Stromal cell of bone marrow (primary cell): ENCODE measurements at regions not wholly inside any gene's neighbourhood (a gene's known extent, or its start where the extent isn't known, plus 50 kb on each side); places are given as distances from the start of the nearest gene placed in this dataset.

Experiments
- DNase-seq: peaks from one replicate; pipeline ENCODE4 v3.0.0-alpha.2; 2012; ENCODE audit warnings: low read depth

DNA sequence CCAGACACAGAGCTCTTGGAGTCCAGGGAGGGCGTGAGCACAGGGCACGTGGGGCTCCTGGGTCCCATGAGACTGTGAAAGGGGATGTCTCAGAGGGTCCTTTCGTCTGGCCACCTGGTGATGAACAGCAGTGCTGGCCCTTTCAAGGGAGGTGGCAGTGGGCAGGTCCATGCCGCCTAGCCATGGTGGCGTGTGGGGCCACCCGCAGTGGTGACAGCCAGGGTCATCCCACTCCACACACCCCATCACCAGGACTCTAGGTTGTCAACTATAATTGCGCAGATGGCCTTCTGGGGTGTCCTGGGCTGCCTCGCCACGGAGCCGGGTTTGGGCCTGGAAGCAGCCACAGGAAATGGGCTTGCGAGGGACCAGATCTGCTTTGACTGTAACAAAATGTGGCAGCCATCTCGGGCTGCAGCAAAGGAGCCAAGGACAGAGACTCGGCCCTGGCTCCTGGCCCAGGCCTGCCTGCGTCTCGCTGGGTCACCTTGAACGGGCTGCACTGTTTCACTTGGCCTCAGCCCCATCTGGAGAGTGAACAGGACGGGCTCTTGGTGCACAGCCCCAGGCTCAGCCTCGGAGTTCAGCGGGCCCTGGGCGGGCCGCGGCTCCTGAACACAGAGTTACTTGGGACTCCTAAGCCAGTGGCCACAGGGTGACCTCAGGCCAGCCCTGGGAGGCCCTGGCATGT, 1350.5 kb downstream of the BRD1 start:
- no peak for DNase-seq

DNA sequence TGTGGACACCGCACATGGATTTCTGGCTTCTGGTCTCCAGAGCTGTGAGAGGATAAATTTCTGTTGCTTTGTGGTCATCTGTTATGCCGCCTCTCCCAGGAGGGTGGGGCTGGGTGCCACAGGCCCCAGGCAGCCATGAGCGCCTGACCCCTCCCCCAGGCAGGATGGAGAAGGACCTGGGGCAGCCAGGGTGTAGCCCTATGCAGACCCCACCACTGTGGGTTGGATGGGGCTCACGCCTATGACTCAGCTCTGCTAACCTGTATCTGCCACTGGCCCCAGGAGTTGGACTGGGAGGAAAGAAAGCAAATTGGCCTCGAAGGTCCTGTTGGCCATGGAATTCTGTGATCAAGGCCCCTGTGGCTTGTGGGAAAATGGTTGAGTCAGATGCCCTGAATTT, 1351.1 kb downstream of the BRD1 start:
- DNase-seq: no peak

DNA sequence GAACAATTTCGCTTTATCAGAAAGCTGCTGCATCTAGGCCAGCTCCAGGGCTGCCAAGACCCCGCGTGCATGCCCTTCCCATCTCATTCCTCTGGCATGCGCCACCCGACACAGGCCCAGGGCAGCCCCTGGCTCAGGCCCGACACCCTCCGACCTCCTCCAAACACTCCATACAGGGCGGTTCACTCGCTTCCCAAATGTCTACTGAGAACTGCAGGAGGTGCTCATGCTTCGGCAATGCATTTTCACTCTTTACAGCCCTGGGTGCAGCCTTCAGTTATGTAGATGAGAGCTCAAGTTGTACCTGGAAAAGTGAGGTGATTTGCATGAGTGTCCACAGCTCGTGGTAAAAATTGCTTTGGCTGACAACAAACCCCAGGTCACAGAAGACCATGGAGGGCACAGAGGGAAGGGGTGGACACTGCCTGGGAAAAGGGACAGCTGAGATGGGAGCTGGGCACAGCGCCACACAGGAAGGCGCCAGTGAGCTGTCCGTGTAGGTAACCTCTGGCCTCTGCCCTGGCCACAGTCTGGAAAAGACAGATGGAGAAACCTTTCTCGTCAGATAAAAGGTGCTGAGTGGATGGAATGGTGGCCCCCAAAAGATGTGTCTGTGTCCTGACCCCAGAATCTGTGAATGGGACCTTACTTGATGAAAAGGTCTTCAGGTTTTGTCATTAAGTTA, 1351.9 kb downstream of the BRD1 start:
- no peak for DNase-seq

- no peak for DNase-seq
Measured at GRCh38 chr22:48474881-48475280, 1352.8 kb downstream of the BRD1 start.

- DNase-seq: no peak
Measured at GRCh38 chr22:48473202-48473601, 1354.5 kb downstream of the BRD1 start.

DNA sequence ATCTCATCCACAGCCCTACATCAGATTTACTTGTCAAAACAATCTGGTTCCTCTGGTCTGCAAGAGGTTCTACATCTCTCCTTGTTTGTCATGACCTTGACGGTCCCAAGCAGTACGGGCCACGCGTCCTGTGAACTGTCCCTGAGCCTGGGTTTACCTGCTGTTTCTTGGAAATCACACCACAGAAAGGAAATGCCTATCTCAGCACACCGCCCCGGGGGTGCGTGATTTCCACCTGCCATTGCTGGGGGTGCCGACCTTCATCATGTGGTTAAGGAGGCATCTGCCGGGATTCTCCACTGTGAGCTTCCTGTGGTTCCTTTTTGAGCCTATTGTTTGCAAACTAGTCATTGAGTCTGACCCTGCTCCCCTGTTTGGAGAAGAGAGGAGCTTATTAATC, 1363.4 kb downstream of the BRD1 start:
- no peak for DNase-seq

DNA sequence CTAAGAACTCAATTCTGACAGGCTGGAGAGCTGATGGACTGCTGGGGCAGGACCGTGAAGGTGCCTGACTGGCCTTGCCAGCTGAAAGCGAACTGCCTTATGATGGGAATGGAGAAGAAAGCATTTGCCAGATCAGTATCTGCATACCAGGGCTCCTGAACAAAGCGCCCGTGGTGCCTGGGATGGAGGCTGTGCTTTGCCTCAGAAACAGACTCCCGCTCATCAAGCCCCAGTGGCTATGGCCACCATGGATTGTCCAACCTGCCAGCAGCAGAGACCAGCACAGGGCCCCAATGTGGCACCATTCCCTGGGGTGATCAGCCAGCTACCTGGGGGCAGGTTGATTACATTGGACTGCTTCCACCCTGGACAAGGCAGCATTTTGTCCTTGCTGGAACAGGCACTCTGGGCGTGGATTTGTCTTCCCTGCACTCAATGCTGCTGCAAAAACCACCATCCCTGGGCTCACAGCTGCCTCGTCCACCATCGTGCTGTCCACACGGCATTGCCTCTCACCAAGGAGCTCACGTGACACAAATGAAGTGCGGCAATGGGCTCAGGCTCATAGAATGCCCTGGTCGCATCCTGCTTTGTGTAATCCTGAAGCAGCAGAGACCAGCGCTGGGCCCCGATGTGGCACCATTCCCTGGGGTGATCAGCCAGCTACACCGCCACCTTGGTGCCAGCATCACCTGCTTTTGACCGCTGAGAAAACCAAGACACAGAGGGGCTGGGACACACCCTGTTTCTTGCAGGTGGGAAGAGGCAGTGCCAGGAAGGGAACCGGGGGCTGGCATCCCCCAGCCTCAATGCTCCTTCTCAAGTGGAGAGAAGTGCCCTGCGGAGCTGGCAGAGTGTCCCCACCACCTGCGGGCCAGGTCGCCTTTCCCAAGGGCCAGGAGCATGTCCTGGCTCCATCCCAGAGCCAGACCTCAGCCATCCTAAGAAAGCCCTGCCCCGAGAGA, 1367.5 kb downstream of the BRD1 start:
- DNase-seq: no peak

DNA sequence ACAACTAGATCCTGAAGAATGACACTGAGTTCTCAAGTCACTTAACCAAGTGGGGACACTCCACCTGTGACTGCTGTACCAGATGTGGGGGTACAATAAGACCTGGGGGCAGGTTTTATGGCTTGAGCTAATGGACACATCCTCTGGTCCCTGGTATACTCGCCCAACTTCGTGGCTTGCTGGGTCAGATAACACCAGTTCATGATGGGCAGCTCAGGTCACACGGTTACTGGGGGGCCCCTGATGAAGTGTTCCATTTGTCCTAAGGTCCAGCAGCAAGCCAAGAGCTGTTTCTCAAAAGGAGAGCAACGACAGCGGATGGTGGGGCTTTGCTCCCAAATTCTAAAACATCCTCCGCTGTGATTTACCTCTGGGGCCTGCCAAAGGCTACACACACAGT, 1368.4 kb downstream of the BRD1 start:
- DNase-seq: no peak

GRCh38 chr22:48456449-48456848, 1371.2 kb downstream of the BRD1 start:
- no peak for DNase-seq

DNA sequence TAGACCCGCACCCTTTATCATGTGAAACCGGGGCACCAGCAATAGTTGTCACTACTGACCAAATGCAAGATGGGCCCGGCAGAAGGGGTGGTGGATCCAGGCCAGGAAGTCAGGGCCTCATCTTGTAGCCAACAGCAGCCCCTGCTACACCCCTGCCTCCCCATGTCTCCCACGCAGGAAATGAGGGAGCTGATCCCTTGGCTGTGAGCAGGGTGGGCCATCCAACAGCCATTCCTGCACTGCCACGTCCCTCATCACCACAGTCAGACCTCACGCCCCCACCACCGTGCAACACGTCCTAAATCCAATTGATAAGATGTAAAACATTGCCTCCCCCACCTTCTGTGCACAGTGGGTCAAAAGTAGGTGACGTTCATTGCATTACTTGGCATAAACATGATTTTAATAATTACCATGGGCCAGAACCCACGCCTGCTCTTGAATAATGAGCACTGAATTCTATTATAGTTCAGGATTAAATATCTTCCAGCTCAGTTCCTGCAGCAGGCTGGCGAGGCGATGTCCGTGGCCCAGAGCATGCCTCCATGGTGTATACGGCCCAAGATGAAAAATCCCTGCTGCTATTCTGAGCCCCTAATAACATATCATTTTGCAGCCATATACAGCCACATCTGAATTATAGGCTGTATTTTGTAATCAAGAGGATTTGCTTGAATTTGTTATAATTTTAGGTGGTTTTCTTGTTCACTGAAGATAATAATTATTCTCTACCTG, 1373.8 kb downstream of the BRD1 start:
- DNase-seq: no peak

- DNase-seq: no peak
Measured at GRCh38 chr22:48453171-48453570, 1374.5 kb downstream of the BRD1 start.

GRCh38 chr22:48452766-48453165, 1374.9 kb downstream of the BRD1 start:
- DNase-seq: no peak

DNA sequence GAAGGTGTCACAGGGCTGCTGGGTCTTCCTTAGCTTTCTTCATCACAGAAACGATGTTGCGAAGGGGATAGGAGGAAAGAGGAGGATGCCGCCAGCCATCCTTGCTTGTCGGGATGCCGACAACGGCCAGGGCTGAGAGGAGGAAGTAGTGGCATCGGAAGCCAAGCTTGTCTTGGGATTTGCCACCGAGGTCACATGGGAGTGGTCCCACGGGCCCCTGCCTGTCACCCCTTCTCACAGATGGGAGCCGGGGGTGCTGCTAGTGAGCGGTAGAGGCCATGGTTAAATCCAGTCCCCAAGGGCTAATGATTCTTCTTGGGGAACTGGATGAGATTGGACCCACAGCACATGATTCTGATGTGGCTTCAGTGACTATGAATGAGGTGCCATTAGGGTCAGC, 1375.8 kb downstream of the BRD1 start:
- no peak for DNase-seq

GRCh38 chr22:48450188-48450825, 1377.4 kb downstream of the BRD1 start:
- no peak for DNase-seq

DNA sequence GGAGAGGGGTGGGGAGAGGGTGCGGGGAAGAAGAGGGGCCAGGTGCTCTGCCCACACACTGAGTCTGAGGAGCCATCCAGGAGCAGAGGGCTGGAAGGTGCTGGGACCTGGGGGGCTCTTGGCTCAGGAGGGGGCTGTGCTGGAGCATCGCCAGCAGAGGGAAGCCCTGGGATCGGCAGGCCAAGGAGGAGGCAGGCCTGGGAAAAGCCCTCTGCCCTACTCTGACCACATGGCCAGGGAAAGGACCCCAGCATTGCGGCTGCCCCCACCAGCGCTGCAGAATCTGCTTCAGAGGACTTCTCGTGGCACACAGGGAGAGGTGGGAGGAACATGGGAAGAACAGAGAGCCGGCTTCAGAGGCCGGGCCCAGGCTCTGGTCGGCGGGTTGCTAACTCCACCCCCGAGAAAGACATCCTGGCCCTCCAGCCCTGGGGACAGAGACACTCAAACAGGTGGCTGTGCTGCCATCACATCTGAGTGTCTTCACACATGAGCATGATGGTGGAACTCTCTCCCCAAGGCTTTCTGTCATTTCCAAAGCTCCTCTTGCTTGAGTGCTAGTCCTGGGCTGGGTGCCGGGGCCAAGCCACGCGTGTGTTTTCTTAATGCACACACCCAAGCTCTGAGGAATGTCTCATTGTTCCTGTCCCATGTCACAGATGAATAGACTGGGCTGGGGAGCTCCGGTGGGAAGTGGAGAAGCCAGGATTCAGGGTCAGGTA, 1378.0 kb downstream of the BRD1 start:
- no peak for DNase-seq

DNA sequence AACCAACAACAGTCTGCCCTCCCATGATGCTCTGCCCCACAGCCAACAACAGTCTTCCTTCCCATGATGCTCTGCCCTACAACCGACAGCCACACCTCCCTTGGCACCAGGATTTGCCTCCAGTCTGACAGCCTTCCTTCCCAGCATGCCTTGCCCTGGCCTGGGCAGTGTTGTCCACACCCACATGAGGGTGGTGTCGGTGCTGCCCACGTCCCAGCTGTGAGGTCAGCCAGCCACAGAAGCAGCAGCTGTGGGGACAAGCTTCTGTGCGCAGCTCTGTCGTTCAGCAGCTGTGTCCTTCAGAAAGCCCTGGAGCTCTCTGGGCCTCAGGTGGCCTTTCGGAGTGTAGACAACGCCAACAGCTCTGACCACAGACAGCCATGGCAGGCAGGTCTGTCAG, 1378.9 kb downstream of the BRD1 start:
- DNase-seq: no peak

GRCh38 chr22:48445113-48445827, 1382.4 kb downstream of the BRD1 start:
- DNase-seq: no peak

DNA sequence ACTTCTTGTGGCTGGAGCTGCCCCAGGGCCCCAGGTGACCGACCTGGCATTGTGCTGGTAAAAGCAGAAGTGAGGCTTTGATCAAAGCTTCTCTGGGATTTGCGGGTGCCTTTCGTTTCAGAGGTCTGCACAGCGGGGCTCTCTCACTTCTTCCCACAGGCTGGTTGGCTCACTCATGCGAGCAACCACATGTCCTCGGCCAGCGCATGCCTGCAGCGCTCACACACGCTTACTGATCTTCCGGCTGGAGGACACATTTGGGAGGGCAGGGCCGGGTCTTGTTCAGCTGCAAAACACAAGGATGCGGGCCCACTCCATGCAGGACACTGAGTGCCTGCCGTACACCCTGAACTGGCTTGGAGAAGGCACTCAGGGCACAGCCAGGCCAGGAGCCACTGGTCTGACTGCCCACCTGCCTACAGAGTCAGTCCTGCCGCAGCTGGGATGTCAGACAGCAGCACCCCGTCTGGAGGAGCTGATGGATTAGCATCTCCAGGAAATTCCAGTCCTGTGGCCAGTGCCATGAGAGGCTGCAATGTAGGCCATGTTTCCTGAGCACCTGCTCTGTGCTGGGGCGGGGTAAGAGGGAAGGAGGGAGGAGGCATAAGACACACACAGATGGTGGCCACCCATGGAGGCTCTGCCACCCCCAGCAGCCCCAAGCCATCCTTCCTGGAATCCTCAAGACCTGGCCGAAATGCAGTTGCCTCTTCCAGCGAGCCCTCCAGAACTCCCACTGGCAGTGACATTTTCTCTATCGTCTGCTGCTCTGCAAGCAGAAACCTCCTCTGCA, 1383.2 kb downstream of the BRD1 start:
- no peak for DNase-seq

- DNase-seq: no peak
Measured at GRCh38 chr22:48443680-48444079, 1384.0 kb downstream of the BRD1 start.
